HepG2 (cell line): ENCODE measurements at regions not wholly inside any gene's neighbourhood (a gene's known extent, or its start where the extent isn't known, plus 50 kb on each side); places are given as distances from the start of the nearest gene placed in this dataset.

Experiments
- ATAC-seq: fragments of 200-7000 bp; cut with Tn5 transposase; 3 replicates; pipeline ENCODE4 v1.9.1; 2020; ENCODE audit warnings: mild to moderate bottlenecking, moderate library complexity
- BruUV-seq: library from RNA; stranded (reverse); fragments of 400-500 nt; replicated peaks from 2 replicates; lab custom pipeline; 2021; lab: Mats Ljungman, UMichigan
- CTCF ChIA-PET: fragments of 300-600 bp; formaldehyde crosslinking; extraction: SDS; loops from one replicate; lab custom pipeline; 2021; ENCODE audit warnings: low total read pairs, inconsistent platforms, low intra/inter-chr PET ratio; lab: Yijun Ruan, JAX
- POLR2A ChIA-PET: fragments of 350-600 bp; sonication (Branson Sonifier 250); formaldehyde crosslinking; loops from one replicate; lab custom pipeline; 2020; ENCODE audit warnings: antibody characterized with exemption, inconsistent platforms; lab: Yijun Ruan, JAX
- DNase-seq: peaks from one replicate; pipeline ENCODE4 v3.0.0-alpha.2; 2015; ENCODE audit warnings: low spot score
- FAIRE-seq: peaks from 3 replicates; lab custom pipeline; 2011; peaks lifted over from hg19 to GRCh38; lab: Jason Lieb, UNC
- H2AFZ ChIP-seq: one replicate; pipeline ENCODE4 v1.6.1; 2011; ENCODE audit warnings: low read length, inconsistent platforms
- H3K27ac ChIP-seq: fragments of 300-600 bp; 3 replicates; pipeline ENCODE4 v1.8.0; 2011; ENCODE audit warnings: mixed run types, mild to moderate bottlenecking, mixed read lengths, low read length, inconsistent platforms; ENCODE audit not compliant: insufficient read depth; ENCODE audit errors: extremely low read length
- H3K27me3 ChIP-seq, 2 experiments: fragments of 200-600 bp in 1 of 2; 2 replicates in 1 of 2; 3 replicates in 1 of 2; pipeline versions ENCODE4 v1.6.0 to v1.8.0; 2011; ENCODE audit warnings: low read length in 2 of 2, mild to moderate bottlenecking in 2 of 2, moderate library complexity in 2 of 2, inconsistent platforms in 1 of 2; ENCODE audit not compliant: insufficient read depth in 2 of 2, control insufficient read depth in 1 of 2
- H3K36me3 ChIP-seq, 2 experiments: fragments of 200-600 bp in 1 of 2; replicated peaks in 1 of 2; 2 replicates in 1 of 2; 3 replicates in 1 of 2; pipeline versions ENCODE4 v1.5.1 to v1.8.0; 2011; ENCODE audit warnings: low read length in 2 of 2, inconsistent platforms in 1 of 2; ENCODE audit not compliant: insufficient read depth in 2 of 2, control insufficient read depth in 1 of 2
- H3K4me1 ChIP-seq: 2 replicates; pipeline ENCODE4 v1.5.1; 2012; ENCODE audit warnings: low read length, inconsistent platforms; ENCODE audit not compliant: insufficient read depth
- H3K4me2 ChIP-seq: 2 replicates; pipeline ENCODE4 v1.6.0; 2011; ENCODE audit warnings: low read depth, low read length, inconsistent platforms
- H3K4me3 ChIP-seq, 3 experiments: fragments of 200-600 bp in 1 of 3; sonication (generic), shearing (Covaris generic) in 1 of 3; replicated peaks in 1 of 3; 2 replicates each; pipeline ENCODE4 v1.5.1; 2011 to 2016; ENCODE audit warnings: low read length in 3 of 3, inconsistent platforms in 2 of 3, low read depth in 2 of 3, mild to moderate bottlenecking in 2 of 3, control low read depth in 1 of 3, mixed read lengths in 1 of 3; ENCODE audit not compliant: insufficient read depth in 1 of 3
- H3K79me2 ChIP-seq: one replicate; pipeline ENCODE4 v1.6.1; 2011; ENCODE audit warnings: low read length, inconsistent platforms; ENCODE audit not compliant: insufficient read depth
- H3K9ac ChIP-seq: 2 replicates; pipeline ENCODE4 v1.6.0; 2011; ENCODE audit warnings: mild to moderate bottlenecking, low read depth, low read length, inconsistent platforms; ENCODE audit not compliant: insufficient read depth
- H3K9me3 ChIP-seq: 2 replicates; pipeline ENCODE4 v1.5.1; 2012; ENCODE audit warnings: mild to moderate bottlenecking, low read length
- H4K20me1 ChIP-seq: 2 replicates; pipeline ENCODE4 v1.6.0; 2011; ENCODE audit warnings: inconsistent platforms, mild to moderate bottlenecking, low read length, moderate library complexity; ENCODE audit not compliant: insufficient read depth
- LBX2 ChIP-seq: sonication (generic); formaldehyde crosslinking; IDR thresholded peaks from 2 replicates; pipeline ENCODE4 v1.5.0; 2020; ENCODE audit warnings: missing genetic modification reagents, mild to moderate bottlenecking, borderline replicate concordance
- MAFF ChIP-seq: IDR thresholded peaks from 2 replicates; pipeline ENCODE4 v1.6.1; 2011; ENCODE audit warnings: low read depth, low read length, improper control_type of control experiment
- SRY ChIP-seq: sonication (generic); formaldehyde crosslinking; IDR thresholded peaks from 2 replicates; pipeline ENCODE4 v1.8.0; 2022; ENCODE audit warnings: mild to moderate bottlenecking, missing genetic modification reagents
- THYN1 ChIP-seq: sonication (generic); formaldehyde crosslinking; IDR thresholded peaks from 2 replicates; pipeline ENCODE4 v1.8.1; 2023; ENCODE audit warnings: low read depth, mild to moderate bottlenecking, moderate library complexity, missing genetic modification reagents, borderline replicate concordance
- TOE1 ChIP-seq: sonication (generic); formaldehyde crosslinking; IDR thresholded peaks from 2 replicates; pipeline ENCODE4 v1.4.0; 2020; ENCODE audit warnings: mild to moderate bottlenecking, missing genetic modification reagents
- ZNF234 ChIP-seq: sonication (generic); formaldehyde crosslinking; conservative IDR thresholded peaks from 2 replicates; pipeline ENCODE4 v1.5.1; 2020; ENCODE audit warnings: mild to moderate bottlenecking, missing genetic modification reagents
- ZNF558 ChIP-seq: sonication (generic); formaldehyde crosslinking; IDR thresholded peaks from 2 replicates; pipeline ENCODE4 v1.9.0; 2022; ENCODE audit warnings: mild to moderate bottlenecking, missing genetic modification reagents, borderline replicate concordance
- ZSCAN29 ChIP-seq: sonication (generic); formaldehyde crosslinking; conservative IDR thresholded peaks from 2 replicates; pipeline ENCODE4 v1.4.0; 2020; ENCODE audit warnings: mild to moderate bottlenecking, missing genetic modification reagents
- WGBS: methylation state at CpG from one replicate; pipeline ENCODE4 v1.1.6; 2017; ENCODE audit warnings: low lambda C conversion rate; 5-methylcytosine and 5-hydroxymethylcytosine counted together
- in situ Hi-C: cut with HindIII; loops from 2 replicates; pipeline ENCODE4 v1.10.0; 2017; ENCODE audit warnings: low pct_unique_long_range_greater_than_20kb; ENCODE audit not compliant: extremely low pct_ligation_motif_present
- intact Hi-C: fragments of 100-400 bp; cut with micrococcal nuclease; formaldehyde crosslinking; loops from one replicate; pipeline ENCODE4 v1.10.0; 2022; ENCODE audit not compliant: unreplicated experiment
- TF ChIP-seq, protein P1 (sequence below): sonication (generic); formaldehyde crosslinking; IDR thresholded peaks from 2 replicates; pipeline ENCODE4 v1.4.0; 2020; ENCODE audit warnings: low read depth, mild to moderate bottlenecking, missing genetic modification reagents
- TF ChIP-seq, protein P2 (sequence below): sonication (generic); formaldehyde crosslinking; IDR thresholded peaks from 2 replicates; pipeline ENCODE4 v1.4.0; 2020; ENCODE audit warnings: missing genetic modification reagents

DNA sequence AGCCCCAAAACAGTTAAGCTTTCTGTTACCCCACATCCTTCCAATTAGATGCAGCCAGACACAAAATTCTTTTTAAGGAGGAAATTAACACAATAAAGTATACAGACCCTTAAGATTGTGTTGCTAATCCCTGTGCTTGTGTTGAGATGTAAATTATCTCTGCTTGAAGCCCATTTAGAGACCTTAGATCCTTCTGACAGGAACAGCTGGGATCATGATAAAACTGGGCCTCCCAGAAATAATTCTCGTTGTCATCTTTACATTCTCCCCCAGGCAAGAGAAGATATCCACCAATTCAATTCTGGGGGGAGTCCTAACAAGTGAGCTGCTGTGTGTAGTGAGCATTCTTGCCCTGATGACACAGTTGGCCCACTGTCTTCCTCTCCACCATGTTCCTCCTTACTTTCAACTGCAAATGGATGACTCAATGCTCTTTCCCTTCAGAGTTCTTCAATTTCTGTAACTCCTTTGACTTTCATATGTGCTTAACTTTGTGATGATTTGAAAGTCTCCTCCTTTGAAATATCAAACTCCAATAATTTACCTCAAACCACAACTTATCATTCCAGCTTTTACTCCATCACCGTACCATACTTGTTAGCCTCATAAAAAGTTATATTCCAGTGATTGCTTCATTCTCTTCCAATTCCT is 186.6 kb downstream of the RAP2B start:
- H3K79me2 ChIP-seq = no peaks in the 10 kb centered on the region
- H3K36me3 ChIP-seq = no peaks in the 10 kb centered on the region
- in situ Hi-C loops = no loop called here
- H4K20me1 ChIP-seq = no peaks in the 10 kb centered on the region
- no peak overlapping the region for H3K27ac ChIP-seq
- 47% methylated on average over 2 of the region's 2 CpGs for WGBS
- intact Hi-C loops = no loop called here
- ATAC-seq (no peak), DNase-seq (no peak), FAIRE-seq (no peak)
- no peak overlapping the region for H3K4me3 ChIP-seq
- POLR2A ChIA-PET = no interaction called here
- H2AFZ ChIP-seq = no peak overlapping the region
- peaks cover 18% of the 10 kb centered on the region for H3K4me1 ChIP-seq
- no peak for TF ChIP-seq ZNF234 (CRISPR knock-in tag)
- no peak for TF ChIP-seq SRY
- TF ChIP-seq, protein P1, sequence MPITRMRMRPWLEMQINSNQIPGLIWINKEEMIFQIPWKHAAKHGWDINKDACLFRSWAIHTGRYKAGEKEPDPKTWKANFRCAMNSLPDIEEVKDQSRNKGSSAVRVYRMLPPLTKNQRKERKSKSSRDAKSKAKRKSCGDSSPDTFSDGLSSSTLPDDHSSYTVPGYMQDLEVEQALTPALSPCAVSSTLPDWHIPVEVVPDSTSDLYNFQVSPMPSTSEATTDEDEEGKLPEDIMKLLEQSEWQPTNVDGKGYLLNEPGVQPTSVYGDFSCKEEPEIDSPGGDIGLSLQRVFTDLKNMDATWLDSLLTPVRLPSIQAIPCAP (CRISPR knock-in tag) = no peak
- no peak for TF ChIP-seq LBX2 (CRISPR knock-in tag)
- TF ChIP-seq, protein P2, sequence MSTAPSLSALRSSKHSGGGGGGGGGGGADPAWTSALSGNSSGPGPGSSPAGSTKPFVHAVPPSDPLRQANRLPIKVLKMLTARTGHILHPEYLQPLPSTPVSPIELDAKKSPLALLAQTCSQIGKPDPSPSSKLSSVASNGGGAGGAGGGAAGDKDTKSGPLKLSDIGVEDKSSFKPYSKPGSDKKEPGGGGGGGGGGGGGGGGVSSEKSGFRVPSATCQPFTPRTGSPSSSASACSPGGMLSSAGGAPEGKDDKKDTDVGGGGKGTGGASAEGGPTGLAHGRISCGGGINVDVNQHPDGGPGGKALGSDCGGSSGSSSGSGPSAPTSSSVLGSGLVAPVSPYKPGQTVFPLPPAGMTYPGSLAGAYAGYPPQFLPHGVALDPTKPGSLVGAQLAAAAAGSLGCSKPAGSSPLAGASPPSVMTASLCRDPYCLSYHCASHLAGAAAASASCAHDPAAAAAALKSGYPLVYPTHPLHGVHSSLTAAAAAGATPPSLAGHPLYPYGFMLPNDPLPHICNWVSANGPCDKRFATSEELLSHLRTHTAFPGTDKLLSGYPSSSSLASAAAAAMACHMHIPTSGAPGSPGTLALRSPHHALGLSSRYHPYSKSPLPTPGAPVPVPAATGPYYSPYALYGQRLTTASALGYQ (CRISPR knock-in tag) = no peak
- TF ChIP-seq THYN1 (CRISPR knock-in tag) = no peak
- TF ChIP-seq MAFF = no peak
- no peak for TF ChIP-seq TOE1 (CRISPR knock-in tag)
- TF ChIP-seq ZSCAN29 (CRISPR knock-in tag) = no peak
- TF ChIP-seq ZNF558 (CRISPR knock-in tag) = no peak
- CTCF ChIA-PET = no interaction called here
- H3K9me3 ChIP-seq = no peaks in the 10 kb centered on the region
- no TSS peak for BruUV-seq
- no peak overlapping the region for H3K4me2 ChIP-seq
- no peaks in the 10 kb centered on the region for H3K27me3 ChIP-seq
- H3K9ac ChIP-seq = no peak overlapping the region
